ENCODE measurements at regions not wholly inside any gene's neighbourhood (a gene's known extent, or its start where the extent isn't known, plus 50 kb on each side); places are given as distances from the start of the nearest gene placed in this dataset.

DNA sequence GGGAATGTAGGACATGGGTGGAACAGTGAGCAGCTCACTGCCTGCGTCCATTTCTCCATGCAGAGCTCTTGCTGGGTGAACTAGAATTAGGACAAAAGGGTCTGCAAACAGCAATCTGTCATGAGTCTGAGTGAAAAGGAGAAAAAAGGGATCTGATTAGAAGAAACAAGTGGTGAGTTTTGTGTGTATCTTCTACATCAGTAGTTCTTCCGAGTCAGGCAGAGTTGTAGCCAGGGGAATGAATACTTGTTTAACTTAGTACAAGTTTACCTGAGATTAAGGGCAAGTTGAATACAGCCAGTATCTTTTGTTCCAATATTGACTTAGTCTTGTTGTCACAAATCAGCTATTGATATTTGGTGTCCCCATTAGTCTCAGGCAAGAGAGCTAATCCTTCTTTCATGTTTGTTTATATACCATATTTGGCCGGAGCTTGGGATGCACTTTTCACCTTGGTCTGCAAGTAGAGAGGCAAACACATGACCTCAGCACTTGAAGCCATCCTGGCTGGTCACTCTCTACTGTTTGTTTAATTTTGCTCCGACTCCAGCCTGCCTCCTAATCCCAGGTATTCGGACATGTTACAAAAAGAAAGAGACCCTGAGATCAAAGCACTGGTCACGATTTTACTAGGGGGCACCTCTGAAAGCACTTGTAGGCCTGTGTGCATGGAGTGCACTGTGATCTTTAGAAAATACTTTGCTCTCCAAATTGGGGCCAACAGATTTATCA, 211.0 kb upstream of the NT5C1B start (continued):
- TF ChIP-seq, protein P1, sequence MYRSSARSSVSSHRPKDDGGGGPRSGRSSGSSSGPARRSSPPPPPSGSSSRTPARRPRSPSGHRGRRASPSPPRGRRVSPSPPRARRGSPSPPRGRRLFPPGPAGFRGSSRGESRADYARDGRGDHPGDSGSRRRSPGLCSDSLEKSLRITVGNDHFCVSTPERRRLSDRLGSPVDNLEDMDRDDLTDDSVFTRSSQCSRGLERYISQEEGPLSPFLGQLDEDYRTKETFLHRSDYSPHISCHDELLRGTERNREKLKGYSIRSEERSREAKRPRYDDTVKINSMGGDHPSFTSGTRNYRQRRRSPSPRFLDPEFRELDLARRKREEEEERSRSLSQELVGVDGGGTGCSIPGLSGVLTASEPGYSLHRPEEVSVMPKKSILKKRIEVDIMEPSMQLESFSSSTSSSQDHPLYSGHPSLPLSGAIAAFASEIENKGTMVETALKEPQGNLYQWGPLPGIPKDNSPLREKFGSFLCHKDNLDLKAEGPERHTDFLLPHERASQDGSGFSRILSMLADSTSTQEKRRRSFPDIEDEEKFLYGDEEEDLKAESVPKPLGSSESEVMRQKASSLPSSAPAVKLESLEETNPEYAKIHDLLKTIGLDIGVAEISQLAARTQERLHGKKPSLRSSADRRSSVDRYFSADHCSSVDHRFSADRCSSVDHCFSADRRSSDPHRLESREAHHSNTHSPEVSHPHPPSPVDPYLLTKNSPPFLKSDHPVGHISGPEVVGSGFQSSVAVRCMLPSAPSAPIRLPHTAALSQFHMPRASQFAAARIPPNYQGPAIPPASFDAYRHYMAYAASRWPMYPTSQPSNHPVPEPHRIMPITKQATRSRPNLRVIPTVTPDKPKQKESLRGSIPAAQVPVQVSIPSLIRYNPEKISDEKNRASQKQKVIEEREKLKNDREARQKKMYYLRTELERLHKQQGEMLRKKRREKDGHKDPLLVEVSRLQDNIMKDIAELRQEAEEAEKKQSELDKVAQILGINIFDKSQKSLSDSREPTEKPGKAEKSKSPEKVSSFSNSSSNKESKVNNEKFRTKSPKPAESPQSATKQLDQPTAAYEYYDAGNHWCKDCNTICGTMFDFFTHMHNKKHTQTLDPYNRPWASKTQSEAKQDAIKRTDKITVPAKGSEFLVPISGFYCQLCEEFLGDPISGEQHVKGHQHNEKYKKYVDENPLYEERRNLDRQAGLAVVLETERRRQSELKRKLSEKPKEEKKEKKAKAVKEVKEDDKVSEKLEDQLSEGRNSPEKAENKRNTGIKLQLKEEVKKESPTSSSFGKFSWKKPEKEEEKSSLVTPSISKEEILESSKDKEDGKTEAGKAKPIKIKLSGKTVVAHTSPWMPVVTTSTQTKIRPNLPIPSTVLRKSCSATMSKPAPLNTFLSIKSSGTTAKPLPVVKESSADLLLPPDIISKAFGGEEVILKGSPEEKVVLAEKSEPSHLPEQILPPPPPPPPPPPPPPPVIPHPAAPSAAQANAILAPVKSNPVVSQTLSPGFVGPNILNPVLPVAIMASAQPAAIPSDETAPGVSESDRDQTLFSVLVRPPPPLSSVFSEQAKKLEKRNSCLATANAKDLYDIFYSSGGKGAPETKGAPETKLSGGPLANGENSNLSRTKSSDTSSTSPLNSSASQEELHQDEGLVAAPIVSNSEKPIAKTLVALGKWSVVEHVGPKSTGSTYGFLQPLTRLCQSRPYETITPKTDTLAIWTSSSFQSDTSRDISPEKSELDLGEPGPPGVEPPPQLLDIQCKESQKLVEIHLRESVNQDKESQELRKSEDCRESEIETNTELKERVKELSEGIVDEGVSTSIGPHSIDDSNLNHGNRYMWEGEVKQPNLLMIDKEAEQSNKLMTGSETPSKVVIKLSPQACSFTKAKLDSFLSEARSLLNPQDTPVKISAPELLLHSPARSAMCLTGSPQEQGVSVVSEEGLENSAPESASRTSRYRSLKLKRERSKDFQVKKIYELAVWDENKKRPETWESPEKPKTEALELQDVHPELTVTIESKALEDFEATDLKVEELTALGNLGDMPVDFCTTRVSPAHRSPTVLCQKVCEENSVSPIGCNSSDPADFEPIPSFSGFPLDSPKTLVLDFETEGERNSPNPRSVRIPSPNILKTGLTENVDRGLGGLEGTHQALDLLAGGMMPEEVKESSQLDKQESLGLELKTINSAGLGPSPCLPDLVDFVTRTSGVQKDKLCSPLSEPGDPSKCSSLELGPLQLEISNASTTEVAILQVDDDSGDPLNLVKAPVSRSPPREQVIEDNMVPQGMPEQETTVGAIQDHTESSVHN (CRISPR knock-in tag; IDR thresholded peaks at IDR 0.05) = no peak
- peak; percentile 70 for TF ChIP-seq DRAP1 (CRISPR knock-in tag; IDR thresholded peaks at IDR 0.05)
- peak; percentile 84 for TF ChIP-seq ZMYM3 (CRISPR knock-in tag; IDR thresholded peaks at IDR 0.05)
- no peak for TF ChIP-seq HDAC6 (IDR thresholded peaks at IDR 0.05; ENCODE audit: low read depth, low read length)
- TF ChIP-seq PAWR (CRISPR knock-in tag; IDR thresholded peaks at IDR 0.05; ENCODE audit: borderline replicate concordance) = peak; percentile 73; the same call in 1 of the 2 replicates
- TF ChIP-seq ZNF781 (CRISPR knock-in tag; IDR thresholded peaks at IDR 0.05; ENCODE audit: borderline replicate concordance, not compliant biosample characterization) = peak; percentile 76
- no peak for TF ChIP-seq ZNF713 (CRISPR knock-in tag; IDR thresholded peaks at IDR 0.05)
- TF ChIP-seq ARID3A (IDR thresholded peaks at IDR 0.05; ENCODE audit: low read depth, low read length) = peak; percentile 99
- no peak for TF ChIP-seq CHD4 (IDR thresholded peaks at IDR 0.05; ENCODE audit: borderline replicate concordance, low read length)
- no peak for TF ChIP-seq HNRNPUL1 (IDR thresholded peaks at IDR 0.05; ENCODE audit: low read depth, low read length)
- TF ChIP-seq ZNF775 (CRISPR knock-in tag; IDR thresholded peaks at IDR 0.05; ENCODE audit: borderline replicate concordance) = peak; percentile 4; the same call in 1 of the 2 replicates
- TF ChIP-seq ZNF567 (CRISPR knock-in tag; IDR thresholded peaks at IDR 0.05; ENCODE audit: borderline replicate concordance) = peak; percentile 80; the same call in 1 of the 2 replicates
- TF ChIP-seq, protein P2, sequence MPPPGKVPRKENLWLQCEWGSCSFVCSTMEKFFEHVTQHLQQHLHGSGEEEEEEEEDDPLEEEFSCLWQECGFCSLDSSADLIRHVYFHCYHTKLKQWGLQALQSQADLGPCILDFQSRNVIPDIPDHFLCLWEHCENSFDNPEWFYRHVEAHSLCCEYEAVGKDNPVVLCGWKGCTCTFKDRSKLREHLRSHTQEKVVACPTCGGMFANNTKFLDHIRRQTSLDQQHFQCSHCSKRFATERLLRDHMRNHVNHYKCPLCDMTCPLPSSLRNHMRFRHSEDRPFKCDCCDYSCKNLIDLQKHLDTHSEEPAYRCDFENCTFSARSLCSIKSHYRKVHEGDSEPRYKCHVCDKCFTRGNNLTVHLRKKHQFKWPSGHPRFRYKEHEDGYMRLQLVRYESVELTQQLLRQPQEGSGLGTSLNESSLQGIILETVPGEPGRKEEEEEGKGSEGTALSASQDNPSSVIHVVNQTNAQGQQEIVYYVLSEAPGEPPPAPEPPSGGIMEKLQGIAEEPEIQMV (CRISPR knock-in tag; IDR thresholded peaks at IDR 0.05; ENCODE audit: low read depth) = no peak
- TF ChIP-seq ZNF776 (CRISPR knock-in tag; IDR thresholded peaks at IDR 0.05) = no peak
- peak; percentile 73 for TF ChIP-seq ZBTB2 (CRISPR knock-in tag; IDR thresholded peaks at IDR 0.05; ENCODE audit: low read depth)
